Hematopoietic multipotent progenitor cell treated with erythropoietin and hydrocortisone succinate and interleukin-3 and kit ligand, for 4 days (in vitro differentiated cells): ENCODE measurements at regions not wholly inside any gene's neighbourhood (a gene's known extent, or its start where the extent isn't known, plus 50 kb on each side); places are given as distances from the start of the nearest gene placed in this dataset.
"Not testable (repeated sequence)": the region's sequence is repeated elsewhere in the genome, so short reads cannot be mapped to it uniquely, and the experiment has no call there.

Experiments
- DNase-seq: peaks from one replicate; pipeline ENCODE4 v3.0.0-alpha.2; 2015

- DNase-seq = no peak
Measured at GRCh38 chr5:122602700-122603099, 172.2 kb upstream of the SNX2 start.

GRCh38 chr5:122605236-122605635, 169.6 kb upstream of the SNX2 start:
- no peak for DNase-seq

GRCh38 chr5:122607818-122608217, 167.1 kb upstream of the SNX2 start:
- no peak for DNase-seq

GRCh38 chr5:122608222-122608621, 166.7 kb upstream of the SNX2 start:
- DNase-seq = no peak

GRCh38 chr5:122611406-122611805, 163.5 kb upstream of the SNX2 start:
- DNase-seq = no peak

GRCh38 chr5:122612901-122613300, 162.0 kb upstream of the SNX2 start:
- no peak for DNase-seq

- no peak for DNase-seq
Measured at GRCh38 chr5:122615146-122615545, 159.7 kb upstream of the SNX2 start.

GRCh38 chr5:122615832-122616231, 159.0 kb upstream of the SNX2 start:
- DNase-seq = no peak

- not testable (repeated sequence) for DNase-seq
Measured at GRCh38 chr5:122618046-122618445, 156.8 kb upstream of the SNX2 start.

- DNase-seq = not testable (repeated sequence)
Measured at GRCh38 chr5:122620768-122621167, 154.1 kb upstream of the SNX2 start.

- DNase-seq = not testable (repeated sequence)
Measured at GRCh38 chr5:122628714-122629113, 146.2 kb upstream of the SNX2 start.

- DNase-seq = no peak
Measured at GRCh38 chr5:122629121-122629677, 145.7 kb upstream of the SNX2 start.

GRCh38 chr5:122638581-122638980, 136.3 kb upstream of the SNX2 start:
- DNase-seq = no peak

GRCh38 chr5:122639033-122639432, 135.8 kb upstream of the SNX2 start:
- DNase-seq = no peak

GRCh38 chr5:122639864-122640263, 135.0 kb upstream of the SNX2 start:
- DNase-seq = no peak

- DNase-seq = no peak
Measured at GRCh38 chr5:122649080-122649479, 125.8 kb upstream of the SNX2 start.

- DNase-seq = no peak
Measured at GRCh38 chr5:122653087-122654017, 121.5 kb upstream of the SNX2 start.

- DNase-seq = no peak
Measured at GRCh38 chr5:122656160-122656559, 118.7 kb upstream of the SNX2 start.

GRCh38 chr5:122656577-122656976, 118.3 kb upstream of the SNX2 start:
- no peak for DNase-seq

- peak; percentile 8 for DNase-seq
Measured at GRCh38 chr5:122661496-122662180, 113.2 kb upstream of the SNX2 start.

- DNase-seq = no peak
Measured at GRCh38 chr5:122665051-122665450, 109.8 kb upstream of the SNX2 start.

- DNase-seq = no peak
Measured at GRCh38 chr5:122668552-122668951, 106.3 kb upstream of the SNX2 start.

- DNase-seq = not testable (repeated sequence)
Measured at GRCh38 chr5:122669709-122670108, 105.2 kb upstream of the SNX2 start.

GRCh38 chr5:122673343-122673742, 101.5 kb upstream of the SNX2 start:
- DNase-seq = no peak
